Urinary bladder (tissue), 3 donors: ENCODE measurements at regions not wholly inside any gene's neighbourhood (a gene's known extent, or its start where the extent isn't known, plus 50 kb on each side); places are given as distances from the start of the nearest gene placed in this dataset.
A peak's percentile ranks its signal among the peaks of the same experiment; 100 is the strongest.
"Not testable (repeated sequence)": the region's sequence is repeated elsewhere in the genome, so short reads cannot be mapped to it uniquely, and the experiment has no call there.

Experiments used
- DNase-seq: peaks from one replicate; pipeline ENCODE4 v3.0.0-alpha.2; 2015; ENCODE audit errors: extremely low spot score
- H3K27ac ChIP-seq: one replicate; pipeline ENCODE4 v1.5.1; 2013; ENCODE audit warnings: low read depth, mild to moderate bottlenecking, moderate library complexity
- H3K36me3 ChIP-seq: one replicate; pipeline ENCODE4 v1.6.1; 2013; ENCODE audit warnings: mild to moderate bottlenecking, moderate library complexity; ENCODE audit not compliant: insufficient read depth
- H3K4me1 ChIP-seq: one replicate; pipeline ENCODE4 v1.6.1; 2013; ENCODE audit warnings: mild to moderate bottlenecking, moderate library complexity; ENCODE audit not compliant: insufficient read depth
- H3K4me3 ChIP-seq: one replicate; pipeline ENCODE4 v1.5.1; 2013; ENCODE audit warnings: low read depth, low read length
- WGBS: extraction: QIAGEN DNeasy Blood & Tissue Kit; methylation state at CpG from one replicate; pipeline ENCODE4 v1.1.7; 2013; 5-methylcytosine and 5-hydroxymethylcytosine counted together
- donor health status: healthy with polysubstance abuse.
- donor health status: healthy.

DNA sequence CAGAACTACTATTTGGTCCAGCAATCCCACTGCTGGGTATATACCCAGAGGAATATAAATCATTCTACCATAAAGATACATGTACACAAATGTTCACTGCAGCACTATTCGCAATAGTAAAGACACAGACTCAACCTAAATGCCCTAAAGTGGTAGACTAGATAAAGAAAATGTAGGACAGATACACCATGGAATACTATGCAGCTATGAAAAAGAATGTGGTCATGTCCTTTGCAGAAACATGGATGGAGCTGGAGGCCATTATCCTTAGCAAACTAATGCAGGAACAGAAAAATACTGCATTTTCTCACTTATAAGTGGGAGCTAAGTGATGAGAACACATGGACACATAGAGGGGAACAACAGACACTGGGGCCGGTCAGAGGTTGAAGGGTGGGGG is 248.4 kb upstream of the KCNG1 start:
- not testable (repeated sequence) for DNase-seq, H3K4me1 ChIP-seq, H3K4me3 ChIP-seq, H3K27ac ChIP-seq, H3K36me3 ChIP-seq
- WGBS = 97% methylated on average over 2 of the region's 2 CpGs

DNA sequence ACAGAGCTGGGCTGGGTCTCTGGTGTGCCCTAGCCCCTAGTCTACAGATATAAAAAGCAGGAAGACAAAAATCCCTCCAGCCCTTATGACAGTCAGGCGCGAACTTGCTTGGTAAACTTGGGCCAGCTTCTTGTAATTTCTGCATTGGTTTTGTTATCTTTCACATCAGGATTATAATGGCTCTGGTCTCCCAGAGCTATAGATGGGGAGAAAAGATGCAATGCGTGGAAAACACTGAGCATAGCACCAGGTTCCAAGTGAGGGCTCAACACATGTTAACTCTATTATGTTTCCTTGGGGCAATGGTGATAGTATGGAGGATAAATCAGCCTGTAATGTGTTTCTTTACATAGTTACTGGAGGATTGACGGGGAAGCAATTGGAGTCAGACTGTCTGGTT is 246.8 kb upstream of the KCNG1 start:
- no peaks in the 10 kb centered on the region for H3K4me1 ChIP-seq
- no peaks in the 10 kb centered on the region for H3K36me3 ChIP-seq
- H3K27ac ChIP-seq = no peak overlapping the region
- H3K4me3 ChIP-seq = no peak overlapping the region
- no peak for DNase-seq
- 79% methylated on average over 4 of the region's 4 CpGs for WGBS

DNA sequence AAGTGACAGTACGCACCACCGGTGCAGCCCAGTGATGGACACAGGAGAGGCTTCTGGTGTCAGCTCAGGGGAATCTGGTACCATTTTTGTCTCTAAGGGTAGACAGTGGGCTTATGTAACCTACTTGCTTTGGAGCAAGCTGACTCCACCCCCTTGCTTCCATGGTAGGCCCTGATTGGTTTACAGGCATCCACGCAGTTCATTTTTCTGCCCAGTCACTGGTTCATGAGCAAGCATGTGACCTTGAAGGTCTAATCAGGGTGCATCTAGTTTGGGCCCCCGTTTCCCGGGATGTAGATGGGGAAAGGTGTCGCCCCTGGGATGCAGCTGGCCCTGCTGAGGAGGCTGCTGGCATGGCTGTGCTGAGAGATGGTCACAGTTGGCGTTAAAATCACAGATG is 244.8 kb upstream of the KCNG1 start:
- Histone ChIP-seq H3K4me3 (no peak overlapping the region), H3K27ac (no peak overlapping the region), H3K4me1 (no peaks in the 10 kb centered on the region), H3K36me3 (no peaks in the 10 kb centered on the region)
- 93% methylated on average over 7 of the region's 7 CpGs for WGBS
- no peak for DNase-seq

DNA sequence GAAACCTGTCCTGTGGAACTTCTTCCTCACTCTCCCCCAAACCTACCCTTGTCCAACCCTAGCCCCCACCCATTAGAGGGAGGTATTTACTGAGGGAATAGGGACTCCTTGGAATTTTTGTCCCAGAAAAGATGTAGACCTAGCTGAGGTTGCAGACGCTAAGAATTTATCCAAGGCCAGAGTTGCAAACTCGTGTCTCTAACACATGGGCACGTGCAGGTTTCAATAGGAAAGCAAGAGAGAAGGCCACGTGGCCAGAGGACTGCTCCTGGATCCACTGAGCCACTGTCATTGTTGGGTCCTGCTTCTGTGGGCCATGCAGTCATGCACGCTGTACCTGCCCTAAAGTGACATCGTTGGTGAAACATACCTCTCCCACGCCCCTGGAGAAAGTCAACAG is 243.4 kb upstream of the KCNG1 start:
- Histone ChIP-seq H3K4me1 (no peaks in the 10 kb centered on the region), H3K27ac (no peak overlapping the region), H3K4me3 (no peak overlapping the region), H3K36me3 (no peaks in the 10 kb centered on the region)
- DNase-seq = no peak
- WGBS = 89% methylated on average over 7 of the region's 7 CpGs

DNA sequence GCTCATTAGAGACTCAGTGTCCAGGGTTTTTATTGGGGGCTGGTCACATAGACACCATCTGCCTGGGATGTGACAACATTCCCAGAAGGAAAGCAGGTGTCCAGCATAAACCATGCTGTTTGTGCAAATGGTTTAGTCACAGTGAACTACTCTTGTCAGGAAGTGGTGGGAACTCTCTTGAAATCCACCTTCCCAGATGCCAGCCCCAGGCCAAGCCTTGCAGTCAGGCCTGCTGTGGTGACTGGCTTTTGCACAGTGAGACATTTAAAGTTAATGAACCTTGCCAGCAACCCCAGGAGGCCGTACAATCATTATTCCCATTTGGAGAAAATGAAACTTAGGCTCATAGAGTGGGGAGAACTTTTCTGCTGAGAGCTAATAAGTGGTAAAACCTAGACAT is 242.5 kb upstream of the KCNG1 start:
- 90% methylated on average over 1 of the region's 1 CpG for WGBS
- Histone ChIP-seq H3K4me3 (no peak overlapping the region), H3K27ac (no peak overlapping the region), H3K36me3 (no peaks in the 10 kb centered on the region), H3K4me1 (no peaks in the 10 kb centered on the region)
- no peak for DNase-seq

DNA sequence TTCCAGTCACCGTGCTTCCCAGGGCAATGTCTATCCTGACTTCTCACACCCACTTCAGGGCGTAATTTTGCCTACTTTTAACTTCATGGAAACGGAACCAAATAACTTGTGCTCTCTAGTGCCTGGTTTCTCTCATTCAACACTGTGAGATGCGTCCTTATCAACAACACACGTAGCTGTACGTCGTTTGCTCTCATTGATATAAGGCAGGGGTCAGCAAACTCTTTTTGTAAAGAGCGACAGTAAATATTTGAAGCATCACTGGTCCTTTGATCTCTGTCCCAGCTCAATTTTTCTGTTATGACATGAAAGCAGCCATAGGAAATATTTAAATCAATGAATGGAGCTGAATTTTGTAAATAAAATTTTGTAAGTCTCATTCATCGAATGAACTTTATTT is 239.3 kb upstream of the KCNG1 start:
- no peak overlapping the region for H3K27ac ChIP-seq
- no peaks in the 10 kb centered on the region for H3K4me1 ChIP-seq
- no peak for DNase-seq
- no peaks in the 10 kb centered on the region for H3K36me3 ChIP-seq
- no peak overlapping the region for H3K4me3 ChIP-seq
- 35% methylated on average over 9 of the region's 9 CpGs for WGBS

DNA sequence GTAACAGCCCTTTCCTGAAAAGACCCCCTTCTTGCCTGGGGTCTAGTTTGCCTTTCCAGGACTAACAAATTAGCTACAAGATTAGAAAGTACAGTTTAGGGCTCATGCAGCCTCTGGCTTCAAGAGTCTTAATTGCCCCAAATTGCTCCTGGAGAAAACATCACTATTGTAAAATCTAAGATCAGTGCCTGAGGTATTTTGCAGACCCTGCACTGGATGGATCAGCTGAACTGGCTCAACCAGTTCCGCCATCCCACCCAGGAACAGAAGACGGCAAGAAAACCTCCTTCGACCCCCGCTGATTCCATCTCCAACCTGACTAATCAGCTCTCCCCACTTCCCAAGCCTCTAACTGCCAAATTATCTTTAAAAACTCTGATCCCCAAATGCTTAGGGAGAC is 236.5 kb upstream of the KCNG1 start:
- 69% methylated on average over 4 of the region's 4 CpGs for WGBS
- Histone ChIP-seq H3K4me3 (no peak overlapping the region), H3K27ac (no peak overlapping the region), H3K4me1 (no peaks in the 10 kb centered on the region), H3K36me3 (no peaks in the 10 kb centered on the region)
- DNase-seq = no peak

DNA sequence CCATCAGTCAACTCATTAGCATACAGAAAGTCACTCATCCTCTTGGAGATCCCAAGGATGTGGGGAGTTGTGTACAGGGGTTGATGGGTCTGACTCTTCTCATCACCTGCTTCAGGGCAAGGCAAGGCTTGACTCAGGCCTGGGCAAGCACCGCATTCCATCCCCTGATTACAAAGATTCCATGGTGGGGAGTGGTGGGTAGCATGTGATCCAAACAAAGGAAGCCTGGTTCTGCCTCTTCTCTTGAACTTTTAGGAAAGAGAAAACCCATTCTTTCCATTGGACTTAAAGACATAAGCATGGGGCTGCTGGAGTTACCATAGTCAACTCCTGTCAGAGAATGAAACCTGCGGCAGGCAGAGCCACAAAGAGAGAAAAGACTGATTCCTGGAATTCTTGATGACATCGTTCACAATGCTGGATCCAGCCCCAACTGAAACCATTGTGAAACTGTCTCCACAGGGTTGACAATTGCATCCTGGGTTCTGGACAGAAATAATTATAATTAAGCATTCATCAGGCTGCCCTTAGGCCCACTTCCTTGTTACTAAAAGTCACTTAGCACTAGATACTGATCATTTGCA is 235.8 kb upstream of the KCNG1 start:
- Histone ChIP-seq H3K4me1 (no peaks in the 10 kb centered on the region), H3K4me3 (no peak overlapping the region), H3K36me3 (no peaks in the 10 kb centered on the region), H3K27ac (no peak overlapping the region)
- peak; percentile 51 for DNase-seq
- 83% methylated on average over 3 of the region's 3 CpGs for WGBS

DNA sequence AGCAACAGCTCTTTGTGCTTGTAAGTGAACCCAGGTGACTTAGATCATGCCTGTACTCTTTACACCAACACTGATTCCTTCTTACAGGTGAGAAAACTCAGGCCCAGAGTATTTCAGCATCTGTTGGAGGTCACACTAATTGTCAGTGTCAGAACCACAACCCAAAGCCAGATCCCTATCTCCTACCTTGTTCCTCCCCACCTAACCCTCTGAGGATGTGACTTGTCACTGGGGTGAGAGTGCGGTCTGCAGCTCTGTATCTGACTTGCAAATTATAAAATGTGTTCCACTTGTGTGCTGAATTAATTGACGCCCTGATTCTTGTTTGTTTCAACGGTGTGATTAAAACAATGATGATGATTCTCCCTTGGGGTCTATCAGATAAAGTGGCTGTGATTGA is 232.5 kb upstream of the KCNG1 start:
- no peak overlapping the region for H3K27ac ChIP-seq
- no peaks in the 10 kb centered on the region for H3K4me1 ChIP-seq
- DNase-seq = no peak
- no peak overlapping the region for H3K4me3 ChIP-seq
- 76% methylated on average over 3 of the region's 3 CpGs for WGBS
- H3K36me3 ChIP-seq = no peaks in the 10 kb centered on the region

DNA sequence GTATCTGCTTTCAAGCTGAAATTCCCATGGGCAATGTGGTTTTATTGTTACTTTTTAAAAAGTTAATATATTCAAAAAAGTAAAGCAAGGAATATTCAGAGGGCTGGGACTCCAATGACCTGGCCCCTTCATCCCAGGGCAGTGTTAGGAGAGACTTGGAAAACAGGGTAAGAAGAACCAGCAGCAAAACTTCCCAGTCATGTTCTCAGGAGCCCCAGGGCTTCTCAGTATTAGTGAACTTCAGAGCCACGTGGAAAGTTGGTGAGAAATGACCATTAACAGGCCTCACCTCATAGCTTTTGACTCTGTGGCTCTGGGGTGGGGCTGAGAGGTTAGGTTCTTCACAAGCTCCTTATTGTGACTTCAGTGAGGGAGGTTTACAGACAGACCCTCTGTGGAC is 230.4 kb upstream of the KCNG1 start:
- Histone ChIP-seq H3K4me3 (no peak overlapping the region), H3K27ac (no peak overlapping the region), H3K4me1 (no peaks in the 10 kb centered on the region), H3K36me3 (no peaks in the 10 kb centered on the region)
- no peak for DNase-seq
- 48% methylated on average over 1 of the region's 1 CpG for WGBS

DNA sequence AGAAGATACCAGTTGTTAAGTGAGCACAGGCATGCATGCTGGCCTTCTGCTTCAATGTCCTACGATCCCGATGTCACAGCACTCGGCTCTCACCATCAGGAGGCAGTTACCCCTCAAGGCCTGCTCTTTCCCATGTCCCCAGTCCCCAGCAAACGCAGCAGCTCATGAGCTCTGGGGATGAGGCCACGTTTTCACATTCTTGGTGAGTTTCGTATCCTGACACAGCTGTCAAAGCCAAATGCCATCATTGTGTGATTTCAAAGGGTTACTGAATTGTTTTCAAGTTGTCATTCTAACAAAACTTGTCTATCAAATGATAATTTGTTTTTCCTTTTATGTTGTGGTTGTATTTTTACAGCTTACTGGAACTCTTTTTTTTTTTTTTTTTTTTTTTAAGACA is 226.9 kb upstream of the KCNG1 start:
- WGBS = 73% methylated on average over 6 of the region's 6 CpGs
- Histone ChIP-seq H3K4me1 (no peaks in the 10 kb centered on the region), H3K36me3 (no peaks in the 10 kb centered on the region), H3K4me3 (no peak overlapping the region), H3K27ac (no peak overlapping the region)
- DNase-seq = no peak

DNA sequence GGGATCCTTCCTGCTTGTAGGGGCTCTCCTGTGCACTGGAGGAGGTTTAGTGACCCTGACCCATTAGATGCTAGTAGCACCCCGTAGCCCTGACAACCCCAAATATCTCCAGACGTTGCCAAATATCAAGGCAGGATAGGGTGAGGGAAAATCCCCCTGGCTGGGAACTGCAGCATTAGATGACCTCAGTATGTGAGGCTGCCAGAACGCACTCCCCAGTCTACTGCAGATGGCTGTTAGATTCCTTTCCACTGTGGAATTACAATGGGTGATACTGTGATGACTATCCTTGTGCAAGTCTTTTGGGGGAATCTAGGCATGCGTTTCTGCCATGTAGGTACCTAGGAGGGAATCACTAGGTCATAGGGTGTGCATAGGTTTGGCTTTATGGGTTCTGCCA is 226.3 kb upstream of the KCNG1 start:
- DNase-seq = no peak
- Histone ChIP-seq H3K4me3 (no peak overlapping the region), H3K4me1 (no peaks in the 10 kb centered on the region), H3K27ac (no peak overlapping the region), H3K36me3 (no peaks in the 10 kb centered on the region)
- 31% methylated on average over 4 of the region's 4 CpGs for WGBS

DNA sequence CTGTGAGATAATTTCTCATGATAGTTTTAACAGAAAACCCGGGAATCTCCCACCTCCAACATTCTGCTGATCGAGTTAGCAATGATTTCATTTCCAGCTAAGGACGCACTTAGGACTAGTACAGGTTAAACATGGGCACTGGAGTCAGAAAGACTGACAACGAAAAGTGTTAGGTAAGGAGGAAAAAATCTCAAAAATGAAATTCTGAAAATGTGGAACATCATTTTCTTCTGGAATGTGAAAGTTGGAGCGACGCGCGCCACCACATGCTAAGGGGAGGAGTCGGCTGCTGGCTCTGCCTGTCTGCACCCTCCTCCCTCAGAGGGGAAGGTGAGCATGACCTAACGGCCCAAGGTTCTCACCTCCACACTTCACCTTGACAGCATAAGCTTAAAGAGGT is 221.6 kb upstream of the KCNG1 start:
- 89% methylated on average over 10 of the region's 10 CpGs for WGBS
- Histone ChIP-seq H3K27ac (no peak overlapping the region), H3K4me3 (no peak overlapping the region), H3K36me3 (no peaks in the 10 kb centered on the region), H3K4me1 (no peaks in the 10 kb centered on the region)
- no peak for DNase-seq

DNA sequence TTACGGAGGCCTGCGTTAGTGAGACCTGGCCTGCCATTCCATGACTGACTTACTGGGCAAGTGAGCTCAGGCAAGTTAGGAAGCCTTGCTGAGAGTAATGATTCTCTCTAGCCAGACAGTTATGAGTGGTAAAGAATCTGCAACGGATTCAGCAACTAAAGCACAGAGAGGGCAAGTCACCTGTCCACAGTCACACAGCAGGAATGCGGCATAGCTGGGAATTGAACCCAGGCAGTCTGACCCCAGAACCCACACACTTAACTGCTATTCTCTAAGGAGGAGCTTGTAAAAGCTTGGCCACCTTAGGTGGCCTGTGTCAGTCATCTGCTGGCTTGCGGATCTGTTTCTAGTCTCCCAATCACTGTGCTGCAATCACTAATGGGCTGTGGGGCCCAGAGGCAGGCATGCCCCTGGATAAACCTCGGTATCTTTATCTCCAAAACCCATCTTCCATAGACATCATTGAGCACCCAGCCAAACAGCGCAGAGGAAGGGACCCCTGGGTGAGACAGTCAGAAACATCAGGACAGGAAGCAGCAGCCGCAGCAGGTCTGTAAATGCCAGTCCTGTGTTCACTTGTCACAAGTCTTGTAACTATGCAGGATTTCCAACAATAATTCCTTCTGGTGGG is 215.9 kb upstream of the KCNG1 start:
- Histone ChIP-seq H3K4me3 (no peak overlapping the region), H3K36me3 (no peaks in the 10 kb centered on the region), H3K4me1 (no peaks in the 10 kb centered on the region), H3K27ac (no peak overlapping the region)
- 83% methylated on average over 8 of the region's 8 CpGs for WGBS
- DNase-seq = no peak

DNA sequence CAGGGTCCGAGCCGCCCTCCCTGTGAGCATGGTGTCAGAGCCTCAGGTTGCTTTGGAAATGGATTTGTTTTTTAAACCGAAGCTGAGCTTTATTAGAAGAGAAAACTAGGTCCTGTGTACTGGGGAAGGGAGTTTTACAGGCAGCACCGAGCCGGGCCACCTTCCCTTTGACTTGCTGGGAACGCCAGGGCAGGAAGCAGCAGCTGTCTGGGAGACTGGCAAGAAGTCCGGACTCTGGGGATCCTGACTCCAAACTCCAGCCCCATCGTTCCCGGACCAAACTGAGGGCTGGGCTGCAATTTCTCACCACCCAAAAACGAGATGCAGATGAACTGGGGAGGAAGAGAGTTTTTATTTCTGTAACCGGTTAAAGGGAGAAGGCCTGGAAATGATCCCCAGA is 214.9 kb upstream of the KCNG1 start:
- WGBS = 60% methylated on average over 11 of the region's 11 CpGs
- DNase-seq = no peak
- Histone ChIP-seq H3K36me3 (no peaks in the 10 kb centered on the region), H3K4me1 (no peaks in the 10 kb centered on the region), H3K4me3 (no peak overlapping the region), H3K27ac (no peak overlapping the region)
